ENCODE measurements at regions not wholly inside any gene's neighbourhood (a gene's known extent, or its start where the extent isn't known, plus 50 kb on each side); places are given as distances from the start of the nearest gene placed in this dataset.

GRCh38 chr5:12743582-12743981 lies 839.3 kb upstream of the CTNND2 start:
- Histone ChIP-seq H3K4me3 (ENCODE audit: low read depth, low read length) (no peak overlapping the region), H3K36me3 (ENCODE audit: insufficient read depth, low read length) (no peaks in the 10 kb centered on the region), H2AFZ (ENCODE audit: low read length, unreplicated experiment) (no peak overlapping the region), H3K4me1 (ENCODE audit: control insufficient read depth, insufficient read depth, low read length, unreplicated experiment) (no peaks in the 10 kb centered on the region), H3K79me2 (ENCODE audit: control insufficient read depth, insufficient read depth, low read length, unreplicated experiment) (no peaks in the 10 kb centered on the region), H3K27me3 (ENCODE audit: insufficient read depth, low read length) (no peaks in the 10 kb centered on the region), H3K27ac (ENCODE audit: low read depth, low read length) (no peak overlapping the region)

- Histone ChIP-seq H2AFZ (ENCODE audit: low read length, unreplicated experiment) (no peak overlapping the region), H3K27me3 (ENCODE audit: insufficient read depth, low read length) (no peaks in the 10 kb centered on the region), H3K36me3 (ENCODE audit: insufficient read depth, low read length) (no peaks in the 10 kb centered on the region), H3K4me1 (ENCODE audit: control insufficient read depth, insufficient read depth, low read length, unreplicated experiment) (no peaks in the 10 kb centered on the region), H3K27ac (ENCODE audit: low read depth, low read length) (no peak overlapping the region), H3K79me2 (ENCODE audit: control insufficient read depth, insufficient read depth, low read length, unreplicated experiment) (no peaks in the 10 kb centered on the region), H3K4me3 (ENCODE audit: low read depth, low read length) (no peak overlapping the region)
Observed at GRCh38 chr5:12730354-12730753, 826.1 kb upstream of the CTNND2 start.

- Histone ChIP-seq H3K27me3 (ENCODE audit: insufficient read depth, low read length) (no peaks in the 10 kb centered on the region), H3K36me3 (ENCODE audit: insufficient read depth, low read length) (no peaks in the 10 kb centered on the region), H3K79me2 (ENCODE audit: control insufficient read depth, insufficient read depth, low read length, unreplicated experiment) (no peaks in the 10 kb centered on the region), H3K27ac (ENCODE audit: low read depth, low read length) (no peak overlapping the region), H2AFZ (ENCODE audit: low read length, unreplicated experiment) (no peak overlapping the region), H3K4me1 (ENCODE audit: control insufficient read depth, insufficient read depth, low read length, unreplicated experiment) (no peaks in the 10 kb centered on the region), H3K4me3 (ENCODE audit: low read depth, low read length) (no peak overlapping the region)
Observed at GRCh38 chr5:12716664-12717063, 812.4 kb upstream of the CTNND2 start.

- Histone ChIP-seq H3K36me3 (ENCODE audit: insufficient read depth, low read length) (no peaks in the 10 kb centered on the region), H3K4me3 (ENCODE audit: low read depth, low read length) (no peak overlapping the region), H3K79me2 (ENCODE audit: control insufficient read depth, insufficient read depth, low read length, unreplicated experiment) (no peaks in the 10 kb centered on the region), H3K4me1 (ENCODE audit: control insufficient read depth, insufficient read depth, low read length, unreplicated experiment) (no peaks in the 10 kb centered on the region), H3K27ac (ENCODE audit: low read depth, low read length) (no peak overlapping the region), H3K27me3 (ENCODE audit: insufficient read depth, low read length) (no peaks in the 10 kb centered on the region), H2AFZ (ENCODE audit: low read length, unreplicated experiment) (no peak overlapping the region)
Observed at GRCh38 chr5:12707560-12707959, 803.3 kb upstream of the CTNND2 start.

GRCh38 chr5:12704955-12705354 lies 800.7 kb upstream of the CTNND2 start:
- H3K36me3 ChIP-seq (ENCODE audit: insufficient read depth, low read length): no peaks in the 10 kb centered on the region
- H3K4me1 ChIP-seq (ENCODE audit: control insufficient read depth, insufficient read depth, low read length, unreplicated experiment): no peaks in the 10 kb centered on the region
- no peak overlapping the region for H3K27ac ChIP-seq (ENCODE audit: low read depth, low read length)
- H3K27me3 ChIP-seq (ENCODE audit: insufficient read depth, low read length): no peaks in the 10 kb centered on the region
- H3K79me2 ChIP-seq (ENCODE audit: control insufficient read depth, insufficient read depth, low read length, unreplicated experiment): no peaks in the 10 kb centered on the region
- H2AFZ ChIP-seq (ENCODE audit: low read length, unreplicated experiment): no peak overlapping the region
- H3K4me3 ChIP-seq (ENCODE audit: low read depth, low read length): no peak overlapping the region

GRCh38 chr5:12703254-12703653 lies 799.0 kb upstream of the CTNND2 start:
- Histone ChIP-seq H2AFZ (ENCODE audit: low read length, unreplicated experiment) (no peak overlapping the region), H3K4me3 (ENCODE audit: low read depth, low read length) (no peak overlapping the region), H3K27ac (ENCODE audit: low read depth, low read length) (no peak overlapping the region), H3K4me1 (ENCODE audit: control insufficient read depth, insufficient read depth, low read length, unreplicated experiment) (no peaks in the 10 kb centered on the region), H3K27me3 (ENCODE audit: insufficient read depth, low read length) (no peaks in the 10 kb centered on the region), H3K36me3 (ENCODE audit: insufficient read depth, low read length) (no peaks in the 10 kb centered on the region), H3K79me2 (ENCODE audit: control insufficient read depth, insufficient read depth, low read length, unreplicated experiment) (no peaks in the 10 kb centered on the region)

GRCh38 chr5:12695651-12696050 lies 791.4 kb upstream of the CTNND2 start:
- Histone ChIP-seq H3K36me3 (ENCODE audit: insufficient read depth, low read length) (no peaks in the 10 kb centered on the region), H2AFZ (ENCODE audit: low read length, unreplicated experiment) (no peak overlapping the region), H3K27me3 (ENCODE audit: insufficient read depth, low read length) (no peaks in the 10 kb centered on the region), H3K79me2 (ENCODE audit: control insufficient read depth, insufficient read depth, low read length, unreplicated experiment) (no peaks in the 10 kb centered on the region), H3K4me1 (ENCODE audit: control insufficient read depth, insufficient read depth, low read length, unreplicated experiment) (no peaks in the 10 kb centered on the region), H3K4me3 (ENCODE audit: low read depth, low read length) (no peak overlapping the region), H3K27ac (ENCODE audit: low read depth, low read length) (no peak overlapping the region)

GRCh38 chr5:12691330-12691729 lies 787.1 kb upstream of the CTNND2 start:
- Histone ChIP-seq H3K4me1 (ENCODE audit: control insufficient read depth, insufficient read depth, low read length, unreplicated experiment) (no peaks in the 10 kb centered on the region), H3K4me3 (ENCODE audit: low read depth, low read length) (no peak overlapping the region), H3K79me2 (ENCODE audit: control insufficient read depth, insufficient read depth, low read length, unreplicated experiment) (no peaks in the 10 kb centered on the region), H3K27ac (ENCODE audit: low read depth, low read length) (no peak overlapping the region), H3K27me3 (ENCODE audit: insufficient read depth, low read length) (no peaks in the 10 kb centered on the region), H3K36me3 (ENCODE audit: insufficient read depth, low read length) (no peaks in the 10 kb centered on the region), H2AFZ (ENCODE audit: low read length, unreplicated experiment) (no peak overlapping the region)

GRCh38 chr5:12690361-12690760 lies 786.1 kb upstream of the CTNND2 start:
- no peak overlapping the region for H3K27ac ChIP-seq (ENCODE audit: low read depth, low read length)
- H3K4me3 ChIP-seq (ENCODE audit: low read depth, low read length): no peak overlapping the region
- H3K4me1 ChIP-seq (ENCODE audit: control insufficient read depth, insufficient read depth, low read length, unreplicated experiment): no peaks in the 10 kb centered on the region
- no peaks in the 10 kb centered on the region for H3K79me2 ChIP-seq (ENCODE audit: control insufficient read depth, insufficient read depth, low read length, unreplicated experiment)
- no peaks in the 10 kb centered on the region for H3K27me3 ChIP-seq (ENCODE audit: insufficient read depth, low read length)
- no peaks in the 10 kb centered on the region for H3K36me3 ChIP-seq (ENCODE audit: insufficient read depth, low read length)
- H2AFZ ChIP-seq (ENCODE audit: low read length, unreplicated experiment): no peak overlapping the region

GRCh38 chr5:12683249-12683648 lies 779.0 kb upstream of the CTNND2 start:
- Histone ChIP-seq H3K27ac (ENCODE audit: low read depth, low read length) (no peak overlapping the region), H3K79me2 (ENCODE audit: control insufficient read depth, insufficient read depth, low read length, unreplicated experiment) (no peaks in the 10 kb centered on the region), H2AFZ (ENCODE audit: low read length, unreplicated experiment) (no peak overlapping the region), H3K4me3 (ENCODE audit: low read depth, low read length) (no peak overlapping the region), H3K4me1 (ENCODE audit: control insufficient read depth, insufficient read depth, low read length, unreplicated experiment) (no peaks in the 10 kb centered on the region), H3K36me3 (ENCODE audit: insufficient read depth, low read length) (no peaks in the 10 kb centered on the region), H3K27me3 (ENCODE audit: insufficient read depth, low read length) (no peaks in the 10 kb centered on the region)

GRCh38 chr5:12679731-12680130 lies 775.5 kb upstream of the CTNND2 start:
- no peak overlapping the region for H2AFZ ChIP-seq (ENCODE audit: low read length, unreplicated experiment)
- H3K36me3 ChIP-seq (ENCODE audit: insufficient read depth, low read length): no peaks in the 10 kb centered on the region
- H3K4me3 ChIP-seq (ENCODE audit: low read depth, low read length): no peak overlapping the region
- H3K4me1 ChIP-seq (ENCODE audit: control insufficient read depth, insufficient read depth, low read length, unreplicated experiment): no peaks in the 10 kb centered on the region
- no peak overlapping the region for H3K27ac ChIP-seq (ENCODE audit: low read depth, low read length)
- no peaks in the 10 kb centered on the region for H3K27me3 ChIP-seq (ENCODE audit: insufficient read depth, low read length)
- H3K79me2 ChIP-seq (ENCODE audit: control insufficient read depth, insufficient read depth, low read length, unreplicated experiment): no peaks in the 10 kb centered on the region

- no peaks in the 10 kb centered on the region for H3K27me3 ChIP-seq (ENCODE audit: insufficient read depth, low read length)
- H3K79me2 ChIP-seq (ENCODE audit: control insufficient read depth, insufficient read depth, low read length, unreplicated experiment): no peaks in the 10 kb centered on the region
- H3K4me1 ChIP-seq (ENCODE audit: control insufficient read depth, insufficient read depth, low read length, unreplicated experiment): no peaks in the 10 kb centered on the region
- H3K36me3 ChIP-seq (ENCODE audit: insufficient read depth, low read length): no peaks in the 10 kb centered on the region
- no peak overlapping the region for H3K27ac ChIP-seq (ENCODE audit: low read depth, low read length)
- H3K4me3 ChIP-seq (ENCODE audit: low read depth, low read length): no peak overlapping the region
- H2AFZ ChIP-seq (ENCODE audit: low read length, unreplicated experiment): no peak overlapping the region
Observed at GRCh38 chr5:12675959-12676358, 771.7 kb upstream of the CTNND2 start.

All from ACC112 (cell line).